A549 (cell line): ENCODE measurements at regions not wholly inside any gene's neighbourhood (a gene's known extent, or its start where the extent isn't known, plus 50 kb on each side); places are given as distances from the start of the nearest gene placed in this dataset.

Experiments
- ATAC-seq, 2 experiments: fragments of 200-7000 bp in 1 of 2; fragments of >200 bp in 1 of 2; cut with Nextera tagmentation in 1 of 2; cut with Tn5 transposase in 1 of 2; 3 replicates each; pipeline versions ENCODE4 v1.8.0 to v1.9.1; 2018 to 2020; ENCODE audit warnings: mild to moderate bottlenecking in 1 of 2, moderate library complexity in 1 of 2
- CTCF ChIA-PET: fragments of 300-600 bp; sonication (Branson Sonifier 250); formaldehyde crosslinking; extraction: SDS; loops from one replicate; lab custom pipeline; 2021; ENCODE audit warnings: antibody characterized with exemption, inconsistent platforms; lab: Yijun Ruan, JAX
- POLR2A ChIA-PET: fragments of 350-600 bp; formaldehyde crosslinking; extraction: SDS; loops from one replicate; lab custom pipeline; 2021; ENCODE audit warnings: antibody characterized with exemption, inconsistent platforms; lab: Yijun Ruan, JAX
- DNase-seq, 2 experiments: peaks; one replicate each; pipeline versions ENCODE4 v3.0.0 to v3.0.0-alpha.2; 2011 to 2016; ENCODE audit warnings: low read depth in 1 of 2, low spot score in 1 of 2
- FAIRE-seq: peaks from 2 replicates; lab custom pipeline; 2011; peaks lifted over from hg19 to GRCh38; lab: Jason Lieb, UNC
- H3K27ac ChIP-seq, 2 experiments: fragments of >200 bp; sonication (Bioruptor Twin); formaldehyde crosslinking; 3 replicates each; pipeline ENCODE4 v1.5.1; 2016 to 2017
- H3K4me1 ChIP-seq: fragments of >200 bp; sonication (Bioruptor Twin); formaldehyde crosslinking; 3 replicates; pipeline ENCODE4 v1.6.1; 2016
- H3K4me2 ChIP-seq: fragments of >200 bp; sonication (Bioruptor Twin); formaldehyde crosslinking; 3 replicates; pipeline ENCODE4 v1.6.1; 2016
- H3K4me3 ChIP-seq: fragments of >200 bp; sonication (Bioruptor Twin); formaldehyde crosslinking; 3 replicates; pipeline ENCODE4 v1.5.1; 2016
- H3K9me3 ChIP-seq: fragments of >200 bp; sonication (Bioruptor Twin); formaldehyde crosslinking; 3 replicates; pipeline ENCODE4 v1.6.1; 2016
- BHLHE40 ChIP-seq: IDR thresholded peaks from 2 replicates; pipeline ENCODE4 v1.6.1; 2012; ENCODE audit warnings: low read depth, low read length, inconsistent platforms
- CEBPB ChIP-seq, 2 experiments: fragments of >200 bp in 1 of 2; sonication (Bioruptor Twin) in 1 of 2; formaldehyde crosslinking in 1 of 2; IDR thresholded peaks; 2 replicates each; pipeline ENCODE4 v1.6.1; 2012 to 2016
- E2F6 ChIP-seq: IDR thresholded peaks from 2 replicates; pipeline ENCODE4 v1.6.1; 2012; ENCODE audit warnings: low read depth, borderline replicate concordance
- EHF ChIP-seq: fragments of 250-450 bp; sonication (Bioruptor Pico); IDR thresholded peaks from 2 replicates; pipeline ENCODE4 v1.5.0; 2020; ENCODE audit warnings: mild to moderate bottlenecking
- EP300 ChIP-seq, 2 experiments: fragments of >200 bp; sonication (Bioruptor Twin); formaldehyde crosslinking; IDR thresholded peaks; 2 replicates in 1 of 2; 3 replicates in 1 of 2; pipeline ENCODE4 v1.6.1; 2016 to 2017
- FOXS1 ChIP-seq: fragments of 250-450 bp; sonication (Bioruptor Pico); IDR thresholded peaks from 2 replicates; pipeline ENCODE4 v1.5.0; 2020; ENCODE audit warnings: mild to moderate bottlenecking, moderate library complexity
- HES2 ChIP-seq: fragments of >200 bp; sonication (Bioruptor Twin); formaldehyde crosslinking; IDR thresholded peaks from 2 replicates; pipeline ENCODE4 v1.6.1; 2016
- HEYL ChIP-seq: fragments of 250-450 bp; sonication (Bioruptor Pico); IDR thresholded peaks from 2 replicates; pipeline ENCODE4 v1.8.0; 2021; ENCODE audit warnings: mild to moderate bottlenecking, moderate library complexity
- HOXB13 ChIP-seq: fragments of 250-450 bp; sonication (Bioruptor Pico); IDR thresholded peaks from 2 replicates; pipeline ENCODE4 v1.5.0; 2020; ENCODE audit warnings: low read depth, mild to moderate bottlenecking, moderate library complexity
- KDM1A ChIP-seq: fragments of 200-600 bp; sonication (generic); IDR thresholded peaks from 2 replicates; pipeline ENCODE4 v1.6.1; 2016; ENCODE audit warnings: low read depth, mild to moderate bottlenecking
- KDM5A ChIP-seq: fragments of 200-600 bp; sonication (generic); IDR thresholded peaks from 2 replicates; pipeline ENCODE4 v1.6.1; 2016; ENCODE audit warnings: antibody characterized with exemption, mild to moderate bottlenecking
- NPAS2 ChIP-seq: fragments of 250-450 bp; sonication (Bioruptor Pico); IDR thresholded peaks from 2 replicates; pipeline ENCODE4 v1.8.0; 2022; ENCODE audit warnings: mild to moderate bottlenecking, moderate library complexity, borderline replicate concordance
- PBX3 ChIP-seq: IDR thresholded peaks from 2 replicates; pipeline ENCODE4 v1.6.1; 2012
- PHF8 ChIP-seq: fragments of 200-600 bp; sonication (generic); IDR thresholded peaks from 2 replicates; pipeline ENCODE4 v1.6.1; 2016; ENCODE audit warnings: low read depth, mild to moderate bottlenecking, antibody characterized with exemption, moderate library complexity, borderline replicate concordance
- POLR2A ChIP-seq: IDR thresholded peaks from 2 replicates; pipeline ENCODE4 v1.6.1; 2012; ENCODE audit warnings: mild to moderate bottlenecking, low read length
- RAD21 ChIP-seq, 2 experiments: fragments of >200 bp in 1 of 2; sonication (Bioruptor Twin) in 1 of 2; formaldehyde crosslinking in 1 of 2; IDR thresholded peaks in 1 of 2; conservative IDR thresholded peaks in 1 of 2; 2 replicates in 1 of 2; 3 replicates in 1 of 2; pipeline ENCODE4 v1.6.1; 2012 to 2018; ENCODE audit warnings: inconsistent platforms in 1 of 2
- RARB ChIP-seq: fragments of 250-450 bp; sonication (Bioruptor Pico); IDR thresholded peaks from 2 replicates; pipeline ENCODE4 v1.8.0; 2021; ENCODE audit warnings: mild to moderate bottlenecking, moderate library complexity
- REST ChIP-seq: fragments of 200-600 bp; sonication (generic); IDR thresholded peaks from 2 replicates; pipeline ENCODE4 v1.6.1; 2016; ENCODE audit warnings: antibody characterized with exemption, mild to moderate bottlenecking, moderate library complexity
- TFCP2L1 ChIP-seq: fragments of 250-450 bp; sonication (Bioruptor Pico); IDR thresholded peaks from 2 replicates; pipeline ENCODE4 v1.5.0; 2021; ENCODE audit warnings: mild to moderate bottlenecking
- TP53 ChIP-seq: fragments of 250-450 bp; sonication (Bioruptor Pico); IDR thresholded peaks from 2 replicates; pipeline ENCODE4 v1.5.0; 2021; ENCODE audit warnings: mild to moderate bottlenecking, moderate library complexity
- ZC3H11A ChIP-seq: fragments of 450-650 bp; IDR thresholded peaks from 2 replicates; pipeline ENCODE4 v1.6.1; 2014; ENCODE audit warnings: antibody characterized with exemption, mild to moderate bottlenecking
- ZNF302 ChIP-seq: fragments of 250-450 bp; sonication (Bioruptor Pico); IDR thresholded peaks from 2 replicates; pipeline ENCODE4 v1.9.0; 2021; ENCODE audit warnings: inconsistent platforms, mild to moderate bottlenecking, moderate library complexity
- WGBS: methylation state at CpG from one replicate; pipeline ENCODE4 v1.1.6; 2017; ENCODE audit errors: missing lambda C conversion rate; 5-methylcytosine and 5-hydroxymethylcytosine counted together

- 0% methylated on average over 3 of the region's 3 CpGs for WGBS
- H3K9me3 ChIP-seq: no peaks in the 10 kb centered on the region
- DNase-seq: no peak
- H3K4me1 ChIP-seq: no peaks in the 10 kb centered on the region
- no peak for FAIRE-seq
- POLR2A ChIA-PET: no interaction called here
- H3K27ac ChIP-seq: no peak overlapping the region
- H3K4me2 ChIP-seq: no peak overlapping the region
- CTCF ChIA-PET: no interaction called here
- ATAC-seq: no peak
- H3K4me3 ChIP-seq: no peak overlapping the region
- TF ChIP-seq NPAS2: no peak
- no peak for TF ChIP-seq BHLHE40
- TF ChIP-seq TFCP2L1 (CRISPR knock-in tag): no peak
- no peak for TF ChIP-seq RAD21 (conservative IDR thresholded peaks at IDR 0.05 in 1 of 2, IDR thresholded peaks at IDR 0.05 in 1 of 2)
- TF ChIP-seq E2F6: no peak
- no peak for TF ChIP-seq KDM1A
- TF ChIP-seq ZC3H11A: no peak
- TF ChIP-seq POLR2A: no peak
- no peak for TF ChIP-seq FOXS1
- TF ChIP-seq HOXB13 (CRISPR knock-in tag): no peak
Observed at GRCh38 chr14:87698481-87698880, 294.5 kb downstream of the GALC start.

GRCh38 chr14:87696485-87696884 lies 296.5 kb downstream of the GALC start:
- ChIA-PET CTCF (interaction anchor here (0.9 kb wide), 1 partner anchor 37 kb away, joined by 3 read pairs; no protein-coding TSS in a partner anchor), POLR2A (no interaction called here)
- no peak overlapping the region for H3K4me2 ChIP-seq
- H3K9me3 ChIP-seq: no peaks in the 10 kb centered on the region
- no peak for FAIRE-seq
- no peak for DNase-seq
- 0% methylated on average over 1 of the region's 1 CpG for WGBS
- H3K4me1 ChIP-seq: no peaks in the 10 kb centered on the region
- H3K4me3 ChIP-seq: no peak overlapping the region
- no peak overlapping the region for H3K27ac ChIP-seq
- no peak for ATAC-seq
- no peak for TF ChIP-seq TFCP2L1 (CRISPR knock-in tag)
- no peak for TF ChIP-seq HEYL (CRISPR knock-in tag)
- TF ChIP-seq CEBPB (IDR thresholded peaks at IDR 0.05): no peak
- TF ChIP-seq RARB (CRISPR knock-in tag): no peak
- no peak for TF ChIP-seq KDM5A
- no peak for TF ChIP-seq TP53 (CRISPR knock-in tag)
- no peak for TF ChIP-seq EP300 (IDR thresholded peaks at IDR 0.05)
- TF ChIP-seq NPAS2: no peak
- no peak for TF ChIP-seq ZNF302 (CRISPR knock-in tag)
- TF ChIP-seq PBX3: no peak
- TF ChIP-seq HES2: no peak
- no peak for TF ChIP-seq REST
- TF ChIP-seq PHF8: no peak
- no peak for TF ChIP-seq EHF
